ENCODE measurements at regions not wholly inside any gene's neighbourhood (a gene's known extent, or its start where the extent isn't known, plus 50 kb on each side); places are given as distances from the start of the nearest gene placed in this dataset.
A peak's percentile ranks its signal among the peaks of the same experiment; 100 is the strongest.

- H2AFZ ChIP-seq (ENCODE audit: low read depth, low read length): no peak overlapping the region
- TF ChIP-seq REST (IDR thresholded peaks at IDR 0.05; ENCODE audit: borderline replicate concordance) (no peak), SMC3 (conservative IDR thresholded peaks at IDR 0.05; ENCODE audit: poor library complexity) (no peak), EP300 (conservative IDR thresholded peaks at IDR 0.05; ENCODE audit: poor library complexity, severe bottlenecking) (no peak), EZH2 (IDR thresholded peaks at IDR 0.05; ENCODE audit: borderline replicate concordance, insufficient read depth, low read length, poor library complexity, severe bottlenecking) (no peak), POLR2AphosphoS5 (IDR thresholded peaks at IDR 0.05) (no peak), MXI1 (conservative IDR thresholded peaks at IDR 0.05; ENCODE audit: poor library complexity, severe bottlenecking) (no peak), TAF1 (IDR thresholded peaks at IDR 0.05; ENCODE audit: low read depth) (no peak), CTCF (IDR thresholded peaks at IDR 0.05; ENCODE audit: poor library complexity, severe bottlenecking) (no peak), RAD21 (conservative IDR thresholded peaks at IDR 0.05) (no peak)
- H3K36me3 ChIP-seq (ENCODE audit: insufficient read depth, low read length): no peaks in the 10 kb centered on the region
- H3F3A ChIP-seq (ENCODE audit: insufficient read depth, low read length, poor library complexity, severe bottlenecking): peaks cover 7% of the 10 kb centered on the region
- H3K27ac ChIP-seq (ENCODE audit: low read length): peak overlapping the region; percentile 81
- H3K79me2 ChIP-seq (replicated peaks; ENCODE audit: insufficient read depth, low read length): no peaks in the 10 kb centered on the region
- no peak overlapping the region for H3K4me2 ChIP-seq (ENCODE audit: low read length)
- no peaks in the 10 kb centered on the region for H4K20me1 ChIP-seq (ENCODE audit: insufficient read depth)
- no peak overlapping the region for H3K9ac ChIP-seq (ENCODE audit: low read length)
- no peaks in the 10 kb centered on the region for H3K27me3 ChIP-seq (ENCODE audit: insufficient read depth, low read depth, low read length)
- H3K9me3 ChIP-seq (ENCODE audit: low read length): no peaks in the 10 kb centered on the region
- no peak overlapping the region for H3K4me3 ChIP-seq (ENCODE audit: low read length)
- no peaks in the 10 kb centered on the region for H3K9me2 ChIP-seq (ENCODE audit: insufficient read depth, low read length)
Measured at GRCh38 chr9:126145887-126146253, 180.8 kb upstream of the MVB12B start.

GRCh38 chr9:126146254-126147145 lies 180.1 kb upstream of the MVB12B start:
- Histone ChIP-seq H3K79me2 (replicated peaks; ENCODE audit: insufficient read depth, low read length) (no peaks in the 10 kb centered on the region), H4K20me1 (ENCODE audit: insufficient read depth) (no peaks in the 10 kb centered on the region), H3K27me3 (ENCODE audit: insufficient read depth, low read depth, low read length) (no peaks in the 10 kb centered on the region), H3F3A (ENCODE audit: insufficient read depth, low read length, poor library complexity, severe bottlenecking) (peaks cover 7% of the 10 kb centered on the region), H3K4me3 (ENCODE audit: low read length) (no peak overlapping the region), H3K9me2 (ENCODE audit: insufficient read depth, low read length) (no peaks in the 10 kb centered on the region), H3K36me3 (ENCODE audit: insufficient read depth, low read length) (no peaks in the 10 kb centered on the region), H3K4me2 (ENCODE audit: low read length) (no peak overlapping the region), H3K27ac (ENCODE audit: low read length) (peak overlapping the region; percentile 81), H2AFZ (ENCODE audit: low read depth, low read length) (no peak overlapping the region), H3K9ac (ENCODE audit: low read length) (peak overlapping the region; percentile 34), H3K9me3 (ENCODE audit: low read length) (no peaks in the 10 kb centered on the region)
- TF ChIP-seq TAF1 (IDR thresholded peaks at IDR 0.05; ENCODE audit: low read depth) (no peak), CTCF (IDR thresholded peaks at IDR 0.05; ENCODE audit: poor library complexity, severe bottlenecking) (peak; percentile 15)
